ENCODE measurements at regions not wholly inside any gene's neighbourhood (a gene's known extent, or its start where the extent isn't known, plus 50 kb on each side); places are given as distances from the start of the nearest gene placed in this dataset.

DNA sequence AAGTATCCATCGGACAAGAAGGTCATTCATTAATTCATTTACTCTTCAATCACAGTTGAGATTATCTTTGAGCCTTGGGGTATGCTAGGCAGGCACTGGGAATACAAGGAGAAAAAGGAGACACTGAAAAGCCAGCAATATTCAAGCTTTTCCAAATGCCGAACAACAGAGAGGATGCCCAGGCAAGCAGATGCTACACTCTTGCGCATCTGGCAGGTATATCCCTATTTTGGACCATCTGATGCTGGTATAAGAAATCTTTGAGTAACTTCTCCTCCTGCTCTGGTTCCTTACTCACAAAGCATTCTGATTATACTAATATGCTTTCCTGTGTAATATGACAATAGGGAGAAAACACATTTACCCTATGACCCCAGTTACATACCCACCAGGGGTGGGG is 354.9 kb downstream of the CBLL2 start:
- Histone ChIP-seq H3K27ac (ENCODE audit: low read length) (no peak overlapping the region), H3K9me3 (ENCODE audit: insufficient read depth, low read depth, low read length) (no peaks in the 10 kb centered on the region), H3K9ac (ENCODE audit: low read depth, low read length) (no peak overlapping the region), H3K4me1 (ENCODE audit: insufficient read depth, low read length) (no peaks in the 10 kb centered on the region), H3K4me3 (ENCODE audit: low read length) (no peak overlapping the region), H3K27me3 (ENCODE audit: insufficient read depth, low read length) (no peaks in the 10 kb centered on the region), H3K36me3 (ENCODE audit: insufficient read depth, low read depth, low read length) (no peaks in the 10 kb centered on the region)

DNA sequence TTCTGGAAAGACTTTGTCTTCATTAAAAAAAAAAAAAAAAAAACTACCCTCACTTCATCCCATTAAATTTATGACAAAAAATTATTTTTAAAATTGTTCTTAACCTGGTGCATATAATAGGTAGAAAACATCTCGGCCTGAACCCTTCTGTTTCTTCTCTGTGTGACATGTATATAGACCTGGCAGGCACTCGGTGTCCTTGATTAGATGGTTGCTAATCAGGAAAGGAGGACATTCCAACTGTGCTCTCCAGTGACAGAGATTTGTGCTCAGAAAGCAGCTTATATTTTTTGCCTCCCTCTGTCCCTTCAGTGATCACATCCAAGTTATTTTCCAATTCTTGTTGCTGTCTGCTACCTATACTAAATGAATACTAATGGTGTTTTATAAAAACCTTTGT is 355.6 kb downstream of the CBLL2 start:
- Histone ChIP-seq H3K27ac (ENCODE audit: low read length) (no peak overlapping the region), H3K4me3 (ENCODE audit: low read length) (no peak overlapping the region), H3K36me3 (ENCODE audit: insufficient read depth, low read depth, low read length) (no peaks in the 10 kb centered on the region), H3K27me3 (ENCODE audit: insufficient read depth, low read length) (no peaks in the 10 kb centered on the region), H3K4me1 (ENCODE audit: insufficient read depth, low read length) (no peaks in the 10 kb centered on the region), H3K9ac (ENCODE audit: low read depth, low read length) (no peak overlapping the region), H3K9me3 (ENCODE audit: insufficient read depth, low read depth, low read length) (no peaks in the 10 kb centered on the region)

DNA sequence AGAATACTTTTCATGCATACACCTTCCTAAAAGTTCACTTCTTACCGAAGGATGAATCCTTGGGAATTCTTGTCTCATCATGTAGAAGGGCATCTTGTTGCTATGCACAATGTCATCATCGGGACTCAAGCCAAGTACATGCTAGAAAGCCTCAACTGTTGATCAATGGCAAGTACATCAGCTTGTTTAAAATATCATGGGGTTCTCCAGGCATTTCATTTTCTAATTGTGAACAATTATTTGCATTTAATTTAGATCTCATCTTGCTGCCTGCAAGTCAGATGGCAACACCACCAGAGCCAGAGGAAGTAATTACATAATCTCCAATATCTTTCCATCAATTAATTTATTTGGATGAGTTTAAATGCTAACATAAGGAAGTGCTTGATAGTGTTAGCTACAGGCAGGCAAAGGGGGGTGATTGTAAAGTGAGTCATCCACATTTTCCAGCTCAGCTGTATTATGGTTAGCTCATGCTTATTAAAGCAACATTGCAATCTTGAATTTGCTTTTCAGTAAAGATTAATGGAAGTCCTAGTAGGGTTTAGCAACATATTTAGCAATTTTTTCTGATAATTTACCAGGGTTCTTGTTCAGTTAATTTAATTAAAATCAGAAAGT is 356.5 kb downstream of the CBLL2 start:
- no peak overlapping the region for H3K27ac ChIP-seq (ENCODE audit: low read length)
- H3K9ac ChIP-seq (ENCODE audit: low read depth, low read length): no peak overlapping the region
- no peak overlapping the region for H3K4me3 ChIP-seq (ENCODE audit: low read length)
- H3K36me3 ChIP-seq (ENCODE audit: insufficient read depth, low read depth, low read length): no peaks in the 10 kb centered on the region
- no peaks in the 10 kb centered on the region for H3K9me3 ChIP-seq (ENCODE audit: insufficient read depth, low read depth, low read length)
- H3K27me3 ChIP-seq (ENCODE audit: insufficient read depth, low read length): no peaks in the 10 kb centered on the region
- H3K4me1 ChIP-seq (ENCODE audit: insufficient read depth, low read length): no peaks in the 10 kb centered on the region

DNA sequence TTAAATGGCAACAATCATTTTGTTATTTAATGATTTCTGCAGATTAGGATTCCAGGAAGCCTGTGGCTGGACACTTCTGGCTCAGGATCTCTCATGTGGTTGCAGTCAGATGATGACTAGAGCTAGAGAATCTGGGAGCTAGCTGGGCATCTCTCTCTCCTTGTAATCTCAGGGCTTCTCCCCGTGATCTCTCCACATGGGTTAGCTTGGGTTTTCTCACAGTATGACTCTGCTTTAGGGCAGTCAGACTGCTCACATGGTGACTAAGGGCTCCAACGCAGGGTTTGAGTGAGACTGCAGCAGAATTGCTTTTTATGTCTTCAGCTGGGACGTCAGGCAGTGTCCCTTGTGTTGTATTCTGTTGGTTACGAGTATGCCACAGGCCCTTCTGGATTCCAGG is 361.4 kb downstream of the CBLL2 start:
- Histone ChIP-seq H3K4me3 (ENCODE audit: low read length) (no peak overlapping the region), H3K36me3 (ENCODE audit: insufficient read depth, low read depth, low read length) (no peaks in the 10 kb centered on the region), H3K4me1 (ENCODE audit: insufficient read depth, low read length) (no peaks in the 10 kb centered on the region), H3K27me3 (ENCODE audit: insufficient read depth, low read length) (no peaks in the 10 kb centered on the region), H3K9me3 (ENCODE audit: insufficient read depth, low read depth, low read length) (no peaks in the 10 kb centered on the region), H3K27ac (ENCODE audit: low read length) (no peak overlapping the region), H3K9ac (ENCODE audit: low read depth, low read length) (no peak overlapping the region)

DNA sequence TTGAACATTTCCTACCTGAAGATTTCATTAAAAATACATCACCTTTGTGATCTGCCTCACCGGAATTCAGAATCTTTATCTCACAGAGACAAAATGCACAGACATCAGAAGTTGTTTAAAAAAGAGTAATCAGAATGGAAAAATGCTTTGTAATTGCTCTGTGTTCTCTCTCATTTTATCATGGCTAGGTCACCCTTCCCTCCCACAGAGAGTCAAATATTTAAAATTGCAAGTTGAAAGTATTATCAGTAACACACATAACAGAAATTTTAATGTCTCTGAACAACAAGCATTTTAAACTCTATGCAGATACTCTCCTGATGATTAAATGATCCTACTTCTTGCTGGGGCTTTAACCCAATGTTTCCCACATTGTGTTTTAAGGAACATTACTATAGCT is 362.0 kb downstream of the CBLL2 start:
- Histone ChIP-seq H3K9ac (ENCODE audit: low read depth, low read length) (no peak overlapping the region), H3K36me3 (ENCODE audit: insufficient read depth, low read depth, low read length) (no peaks in the 10 kb centered on the region), H3K27me3 (ENCODE audit: insufficient read depth, low read length) (no peaks in the 10 kb centered on the region), H3K27ac (ENCODE audit: low read length) (no peak overlapping the region), H3K4me1 (ENCODE audit: insufficient read depth, low read length) (no peaks in the 10 kb centered on the region), H3K4me3 (ENCODE audit: low read length) (no peak overlapping the region), H3K9me3 (ENCODE audit: insufficient read depth, low read depth, low read length) (no peaks in the 10 kb centered on the region)

DNA sequence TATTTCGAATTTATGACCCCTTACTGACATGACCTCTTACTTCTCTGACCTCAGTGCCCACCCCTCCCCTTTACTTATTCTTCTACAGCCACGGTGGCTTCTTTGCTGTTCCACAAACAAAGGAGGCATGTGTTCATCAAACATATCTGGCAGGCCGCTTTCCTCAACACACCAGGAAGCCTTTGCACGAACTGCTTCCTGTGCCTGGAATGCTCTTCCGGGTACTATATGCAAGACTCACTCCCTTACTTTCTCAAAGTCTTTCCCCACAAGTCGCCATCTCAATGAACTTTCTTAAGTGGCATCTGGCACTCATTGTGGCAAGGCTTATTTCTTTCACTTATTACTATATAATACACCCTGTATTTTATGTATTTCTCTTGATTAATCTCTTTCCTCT is 351.5 kb upstream of the DDX53 start:
- no peak overlapping the region for H3K27ac ChIP-seq (ENCODE audit: low read length)
- no peak overlapping the region for H3K9ac ChIP-seq (ENCODE audit: low read depth, low read length)
- no peaks in the 10 kb centered on the region for H3K4me1 ChIP-seq (ENCODE audit: insufficient read depth, low read length)
- H3K36me3 ChIP-seq (ENCODE audit: insufficient read depth, low read depth, low read length): no peaks in the 10 kb centered on the region
- H3K9me3 ChIP-seq (ENCODE audit: insufficient read depth, low read depth, low read length): no peaks in the 10 kb centered on the region
- no peak overlapping the region for H3K4me3 ChIP-seq (ENCODE audit: low read length)
- no peaks in the 10 kb centered on the region for H3K27me3 ChIP-seq (ENCODE audit: insufficient read depth, low read length)

DNA sequence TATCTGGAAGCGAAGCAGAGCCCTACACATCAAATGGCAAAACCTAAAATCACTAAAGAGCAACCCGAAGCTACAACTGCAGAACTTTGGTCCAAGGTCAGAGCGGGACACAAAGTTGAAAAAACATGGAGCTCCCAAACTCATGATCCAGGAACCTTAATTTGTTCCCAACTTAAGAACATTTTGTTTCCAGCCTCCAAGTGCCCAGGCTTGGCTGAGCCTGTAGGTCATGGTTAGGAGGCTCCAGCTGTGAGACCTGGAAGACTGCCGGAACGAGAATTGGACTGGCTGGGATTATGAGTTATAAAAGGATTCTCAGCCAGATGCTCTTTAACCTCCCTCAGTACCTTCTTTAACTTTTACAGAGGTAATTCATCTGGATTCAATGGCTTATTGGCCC is 349.1 kb upstream of the DDX53 start:
- Histone ChIP-seq H3K27ac (ENCODE audit: low read length) (no peak overlapping the region), H3K4me3 (ENCODE audit: low read length) (no peak overlapping the region), H3K4me1 (ENCODE audit: insufficient read depth, low read length) (no peaks in the 10 kb centered on the region), H3K27me3 (ENCODE audit: insufficient read depth, low read length) (no peaks in the 10 kb centered on the region), H3K9me3 (ENCODE audit: insufficient read depth, low read depth, low read length) (no peaks in the 10 kb centered on the region), H3K9ac (ENCODE audit: low read depth, low read length) (no peak overlapping the region), H3K36me3 (ENCODE audit: insufficient read depth, low read depth, low read length) (no peaks in the 10 kb centered on the region)

DNA sequence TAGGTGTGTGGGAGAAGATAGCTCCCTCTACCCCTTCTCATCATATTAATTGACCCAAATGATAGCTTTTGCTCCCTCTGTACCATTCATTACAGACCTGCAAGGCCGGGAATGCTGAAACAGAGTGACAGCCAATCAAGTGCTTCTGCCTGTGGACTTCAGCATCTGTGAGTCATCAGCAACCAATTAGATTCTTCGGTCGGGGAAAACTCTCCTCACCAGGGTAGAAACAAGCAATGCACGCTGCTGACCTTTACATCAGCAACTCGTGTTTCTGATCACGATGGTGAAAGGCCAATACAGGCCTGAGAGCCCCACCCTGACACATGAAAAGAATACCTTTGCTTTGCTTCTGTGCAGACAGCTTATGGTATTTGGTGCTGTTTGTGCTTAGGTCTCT is 347.2 kb upstream of the DDX53 start:
- no peak overlapping the region for H3K4me3 ChIP-seq (ENCODE audit: low read length)
- no peak overlapping the region for H3K27ac ChIP-seq (ENCODE audit: low read length)
- H3K9me3 ChIP-seq (ENCODE audit: insufficient read depth, low read depth, low read length): no peaks in the 10 kb centered on the region
- H3K9ac ChIP-seq (ENCODE audit: low read depth, low read length): no peak overlapping the region
- H3K36me3 ChIP-seq (ENCODE audit: insufficient read depth, low read depth, low read length): no peaks in the 10 kb centered on the region
- H3K27me3 ChIP-seq (ENCODE audit: insufficient read depth, low read length): no peaks in the 10 kb centered on the region
- no peaks in the 10 kb centered on the region for H3K4me1 ChIP-seq (ENCODE audit: insufficient read depth, low read length)

DNA sequence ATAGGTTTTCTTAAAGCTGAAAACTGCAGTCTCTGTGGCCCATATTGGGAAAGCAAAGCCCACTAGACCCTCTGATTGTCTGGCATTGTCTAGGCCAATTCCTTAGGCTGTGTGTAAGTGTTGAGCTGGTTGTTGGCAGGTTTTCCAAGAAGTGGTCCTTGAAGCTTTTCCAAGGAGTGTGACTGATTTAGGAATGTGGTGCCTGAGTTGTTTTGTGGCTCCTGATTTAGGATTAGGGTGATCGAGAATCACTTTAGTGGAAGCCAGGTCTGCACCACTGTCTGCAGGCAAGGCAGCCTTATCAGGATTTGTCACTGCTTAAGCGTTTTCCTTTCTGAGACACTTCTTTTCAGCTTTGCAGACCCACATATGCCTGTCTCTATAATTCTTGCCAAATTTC is 339.0 kb upstream of the DDX53 start:
- Histone ChIP-seq H3K4me1 (ENCODE audit: insufficient read depth, low read length) (peaks cover 4% of the 10 kb centered on the region; the same call in 1 of the 2 replicates), H3K27ac (ENCODE audit: low read length) (no peak overlapping the region), H3K27me3 (ENCODE audit: insufficient read depth, low read length) (no peaks in the 10 kb centered on the region), H3K9ac (ENCODE audit: low read depth, low read length) (no peak overlapping the region), H3K36me3 (ENCODE audit: insufficient read depth, low read depth, low read length) (no peaks in the 10 kb centered on the region), H3K9me3 (ENCODE audit: insufficient read depth, low read depth, low read length) (no peaks in the 10 kb centered on the region), H3K4me3 (ENCODE audit: low read length) (no peak overlapping the region)

DNA sequence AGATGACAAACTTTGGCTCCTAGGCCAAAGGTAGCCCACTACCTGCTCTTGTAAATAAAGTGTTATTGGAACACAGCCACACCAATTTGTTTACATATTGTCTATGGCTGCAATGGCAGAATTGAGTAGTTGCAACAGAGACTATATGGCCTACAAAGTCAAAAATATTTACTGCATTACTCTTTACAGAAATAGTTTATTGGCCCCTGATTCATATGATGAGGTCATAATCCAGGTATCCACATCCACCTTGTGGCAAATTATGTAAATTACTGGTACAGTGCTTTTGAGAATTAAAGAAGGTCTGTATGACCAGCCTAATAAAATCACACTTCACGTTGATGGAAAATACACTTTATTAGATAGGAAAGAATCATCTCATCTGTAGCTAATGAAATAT is 337.0 kb upstream of the DDX53 start:
- H3K4me3 ChIP-seq (ENCODE audit: low read length): no peak overlapping the region

DNA sequence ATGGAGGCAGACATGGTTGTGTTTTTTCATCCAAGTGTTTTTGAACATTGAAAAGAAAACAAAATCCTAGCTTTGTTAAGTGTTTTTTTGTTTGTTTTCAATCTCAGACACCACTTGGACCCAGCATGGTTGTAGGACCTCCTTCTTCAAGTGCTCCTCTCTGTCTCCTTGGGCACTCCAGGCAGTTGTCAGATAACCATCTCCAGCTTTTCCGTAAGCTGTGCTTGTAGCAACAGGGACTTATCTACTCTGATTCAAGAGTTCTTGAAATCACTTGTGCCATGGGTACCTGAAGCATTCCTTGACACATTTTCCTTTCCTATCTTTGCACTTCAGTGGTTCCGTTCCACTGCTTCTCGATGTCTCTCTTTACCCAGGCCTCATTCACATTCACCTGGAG is 334.9 kb upstream of the DDX53 start:
- no peaks in the 10 kb centered on the region for H3K36me3 ChIP-seq (ENCODE audit: insufficient read depth, low read depth, low read length)
- no peaks in the 10 kb centered on the region for H3K9me3 ChIP-seq (ENCODE audit: insufficient read depth, low read depth, low read length)
- no peak overlapping the region for H3K9ac ChIP-seq (ENCODE audit: low read depth, low read length)
- no peak overlapping the region for H3K27ac ChIP-seq (ENCODE audit: low read length)
- H3K27me3 ChIP-seq (ENCODE audit: insufficient read depth, low read length): no peaks in the 10 kb centered on the region
- H3K4me3 ChIP-seq (ENCODE audit: low read length): no peak overlapping the region
- H3K4me1 ChIP-seq (ENCODE audit: insufficient read depth, low read length): peaks cover 4% of the 10 kb centered on the region; the same call in 1 of the 2 replicates

More for the DNA sequence above, 337.0 kb upstream of the DDX53 start:
- Histone ChIP-seq H3K4me1 (ENCODE audit: insufficient read depth, low read length) (peaks cover 4% of the 10 kb centered on the region; the same call in 1 of the 2 replicates), H3K9ac (ENCODE audit: low read depth, low read length) (no peak overlapping the region), H3K27me3 (ENCODE audit: insufficient read depth, low read length) (no peaks in the 10 kb centered on the region), H3K36me3 (ENCODE audit: insufficient read depth, low read depth, low read length) (no peaks in the 10 kb centered on the region), H3K9me3 (ENCODE audit: insufficient read depth, low read depth, low read length) (no peaks in the 10 kb centered on the region), H3K27ac (ENCODE audit: low read length) (no peak overlapping the region)

DNA sequence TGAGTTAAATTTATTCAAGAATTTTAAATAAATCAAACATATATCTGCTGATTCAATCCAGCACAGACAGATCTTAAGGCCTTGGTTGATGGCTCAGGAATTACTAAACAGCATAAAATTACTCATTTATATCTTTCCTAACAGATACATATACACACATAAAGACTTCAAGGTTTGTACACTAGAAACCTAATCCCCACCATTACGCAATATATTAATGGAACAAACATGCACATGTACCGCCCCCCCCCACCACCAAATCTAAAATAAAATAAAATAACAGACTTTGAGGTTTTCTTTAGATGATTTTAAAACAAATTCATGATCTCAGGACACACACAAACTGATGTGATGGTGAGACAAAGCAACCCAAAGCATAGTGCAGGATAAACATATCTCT is 333.9 kb upstream of the DDX53 start:
- H3K27me3 ChIP-seq (ENCODE audit: insufficient read depth, low read length): no peaks in the 10 kb centered on the region
- no peaks in the 10 kb centered on the region for H3K9me3 ChIP-seq (ENCODE audit: insufficient read depth, low read depth, low read length)
- no peak overlapping the region for H3K9ac ChIP-seq (ENCODE audit: low read depth, low read length)
- H3K36me3 ChIP-seq (ENCODE audit: insufficient read depth, low read depth, low read length): no peaks in the 10 kb centered on the region
- no peak overlapping the region for H3K4me3 ChIP-seq (ENCODE audit: low read length)
- H3K27ac ChIP-seq (ENCODE audit: low read length): no peak overlapping the region
- peaks cover 4% of the 10 kb centered on the region; the same call in 1 of the 2 replicates for H3K4me1 ChIP-seq (ENCODE audit: insufficient read depth, low read length)
